Ectodermal cell (in vitro differentiated cells): ENCODE measurements at regions not wholly inside any gene's neighbourhood (a gene's known extent, or its start where the extent isn't known, plus 50 kb on each side); places are given as distances from the start of the nearest gene placed in this dataset.
"Not testable (repeated sequence)": the region's sequence is repeated elsewhere in the genome, so short reads cannot be mapped to it uniquely, and the experiment has no call there.

Experiments used
- H3K27ac ChIP-seq: 2 replicates; pipeline ENCODE4 v1.7.0; 2013; ENCODE audit warnings: mild to moderate bottlenecking, low read depth, low read length; ENCODE audit not compliant: insufficient read depth, poor library complexity, severe bottlenecking
- H3K27me3 ChIP-seq: 2 replicates; pipeline ENCODE4 v1.7.0; 2013; ENCODE audit warnings: mild to moderate bottlenecking, low read length; ENCODE audit not compliant: insufficient read depth, control insufficient read depth, poor library complexity, severe bottlenecking
- H3K36me3 ChIP-seq: one replicate; pipeline ENCODE4 v1.7.0; 2013; ENCODE audit warnings: low read length; ENCODE audit not compliant: control insufficient read depth, insufficient read depth
- H3K4me1 ChIP-seq: one replicate; pipeline ENCODE4 v1.7.0; 2013; ENCODE audit warnings: low read length; ENCODE audit not compliant: control insufficient read depth, insufficient read depth
- H3K4me3 ChIP-seq: 2 replicates; pipeline ENCODE4 v1.7.0; 2013; ENCODE audit warnings: low read depth, low read length, control low read depth; ENCODE audit not compliant: insufficient read depth
- H3K9me3 ChIP-seq: 2 replicates; pipeline ENCODE4 v1.7.0; 2013; ENCODE audit warnings: mild to moderate bottlenecking, low read length, moderate library complexity; ENCODE audit not compliant: control insufficient read depth
- WGBS, 2 experiments: methylation state at CpG; one replicate each; pipeline ENCODE4 v1.1.7; 2013; ENCODE audit warnings: missing lambda C conversion rate in 2 of 2; 5-methylcytosine and 5-hydroxymethylcytosine counted together

- H3K4me3 ChIP-seq = no peak overlapping the region
- 91 to 94% methylated on average over 5 of the region's 5 CpGs for WGBS, 2 experiments
- H3K9me3 ChIP-seq = no peaks in the 10 kb centered on the region
- H3K36me3 ChIP-seq = no peaks in the 10 kb centered on the region
- peaks cover 4% of the 10 kb centered on the region for H3K4me1 ChIP-seq
- no peaks in the 10 kb centered on the region for H3K27me3 ChIP-seq
- H3K27ac ChIP-seq = no peak overlapping the region
Measured at GRCh38 chr15:87645723-87646122, 610.8 kb downstream of the NTRK3 start.

GRCh38 chr15:87642997-87643396 lies 613.5 kb downstream of the NTRK3 start:
- H3K4me1 ChIP-seq, H3K9me3 ChIP-seq, H3K27ac ChIP-seq, H3K27me3 ChIP-seq, H3K4me3 ChIP-seq, H3K36me3 ChIP-seq: not testable (repeated sequence)
- 82 to 86% methylated on average over 2 to 3 of the region's 3 CpGs for WGBS, 2 experiments

GRCh38 chr15:87639305-87640011 lies 617.1 kb downstream of the NTRK3 start:
- 76 to 82% methylated on average over 3 of the region's 4 CpGs for WGBS, 2 experiments
- Histone ChIP-seq H3K27ac (no peak overlapping the region), H3K4me1 (peaks cover 2% of the 10 kb centered on the region), H3K4me3 (no peak overlapping the region), H3K36me3 (no peaks in the 10 kb centered on the region), H3K27me3 (no peaks in the 10 kb centered on the region), H3K9me3 (no peaks in the 10 kb centered on the region)

GRCh38 chr15:87638554-87639083 lies 617.9 kb downstream of the NTRK3 start:
- Histone ChIP-seq H3K27ac (peak overlapping the region; percentile 11), H3K36me3 (no peaks in the 10 kb centered on the region), H3K9me3 (no peaks in the 10 kb centered on the region), H3K27me3 (no peaks in the 10 kb centered on the region), H3K4me1 (no peaks in the 10 kb centered on the region), H3K4me3 (no peak overlapping the region)
- 89 to 90% methylated on average over 3 of the region's 3 CpGs for WGBS, 2 experiments

- H3K9me3 ChIP-seq = no peaks in the 10 kb centered on the region
- no peak overlapping the region for H3K27ac ChIP-seq
- no peak overlapping the region for H3K4me3 ChIP-seq
- no peaks in the 10 kb centered on the region for H3K27me3 ChIP-seq
- WGBS, 2 experiments = 94 to 98% methylated on average over 1 of the region's 1 CpG
- H3K36me3 ChIP-seq = no peaks in the 10 kb centered on the region
- no peaks in the 10 kb centered on the region for H3K4me1 ChIP-seq
Measured at GRCh38 chr15:87634361-87634760, 622.2 kb downstream of the NTRK3 start.

GRCh38 chr15:87633525-87633924 lies 623.0 kb downstream of the NTRK3 start:
- Histone ChIP-seq H3K27ac (no peak overlapping the region), H3K4me1 (no peaks in the 10 kb centered on the region), H3K36me3 (no peaks in the 10 kb centered on the region), H3K27me3 (no peaks in the 10 kb centered on the region), H3K4me3 (no peak overlapping the region), H3K9me3 (no peaks in the 10 kb centered on the region)
- WGBS, 2 experiments = 100% methylated on average over 1 of the region's 1 CpG; no CpG with 5 or more reads in 1 of the 2 experiments

GRCh38 chr15:87632364-87632763 lies 624.2 kb downstream of the NTRK3 start:
- Histone ChIP-seq H3K27me3 (no peaks in the 10 kb centered on the region), H3K27ac (no peak overlapping the region), H3K4me1 (no peaks in the 10 kb centered on the region), H3K36me3 (no peaks in the 10 kb centered on the region), H3K4me3 (no peak overlapping the region), H3K9me3 (no peaks in the 10 kb centered on the region)

- Histone ChIP-seq H3K9me3 (no peaks in the 10 kb centered on the region), H3K4me3 (no peak overlapping the region), H3K36me3 (no peaks in the 10 kb centered on the region), H3K27me3 (no peaks in the 10 kb centered on the region), H3K4me1 (no peaks in the 10 kb centered on the region), H3K27ac (no peak overlapping the region)
- 87 to 89% methylated on average over 2 of the region's 2 CpGs for WGBS, 2 experiments
Measured at GRCh38 chr15:87631775-87632174, 624.8 kb downstream of the NTRK3 start.

- 88 to 100% methylated on average over 1 of the region's 1 CpG for WGBS, 2 experiments
- Histone ChIP-seq H3K27ac (no peak overlapping the region), H3K36me3 (no peaks in the 10 kb centered on the region), H3K27me3 (no peaks in the 10 kb centered on the region), H3K9me3 (no peaks in the 10 kb centered on the region), H3K4me3 (no peak overlapping the region), H3K4me1 (no peaks in the 10 kb centered on the region)
Measured at GRCh38 chr15:87631093-87631492, 625.4 kb downstream of the NTRK3 start.

- Histone ChIP-seq H3K4me3 (no peak overlapping the region), H3K27ac (no peak overlapping the region), H3K27me3 (no peaks in the 10 kb centered on the region), H3K4me1 (no peaks in the 10 kb centered on the region), H3K9me3 (no peaks in the 10 kb centered on the region), H3K36me3 (no peaks in the 10 kb centered on the region)
- 90 to 91% methylated on average over 3 of the region's 3 CpGs for WGBS, 2 experiments
Measured at GRCh38 chr15:87628311-87628710, 628.2 kb downstream of the NTRK3 start.
